Ureter (tissue), 1 donor: ENCODE measurements at regions not wholly inside any gene's neighbourhood (a gene's known extent, or its start where the extent isn't known, plus 50 kb on each side); places are given as distances from the start of the nearest gene placed in this dataset.

Experiments
- DNase-seq: peaks from one replicate; pipeline ENCODE4 v3.0.0-alpha.2; 2020; ENCODE audit warnings: low spot score
- donor health status: DM: yes; HTN: yes; CAD: no.

DNA sequence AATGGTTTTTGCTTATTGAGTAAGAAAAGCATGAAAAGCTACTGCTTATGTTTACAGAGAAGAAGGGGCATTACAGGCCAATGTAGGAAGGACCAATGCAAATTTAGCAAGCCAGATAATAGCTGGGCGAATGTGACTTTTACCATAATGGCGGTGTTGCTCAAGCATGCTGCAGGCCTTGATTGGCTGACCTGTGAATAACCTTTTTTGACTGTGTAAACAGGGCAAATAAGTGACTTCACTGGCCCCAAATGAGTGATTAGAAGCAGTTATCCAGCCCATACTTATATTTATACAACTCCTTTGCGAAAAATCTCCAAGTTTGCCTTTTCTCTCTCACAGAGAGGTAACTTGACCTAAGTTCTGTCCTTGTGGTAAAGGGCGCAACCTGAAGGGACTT lies 146.9 kb downstream of the SP3 start:
- DNase-seq, result no peak

DNA sequence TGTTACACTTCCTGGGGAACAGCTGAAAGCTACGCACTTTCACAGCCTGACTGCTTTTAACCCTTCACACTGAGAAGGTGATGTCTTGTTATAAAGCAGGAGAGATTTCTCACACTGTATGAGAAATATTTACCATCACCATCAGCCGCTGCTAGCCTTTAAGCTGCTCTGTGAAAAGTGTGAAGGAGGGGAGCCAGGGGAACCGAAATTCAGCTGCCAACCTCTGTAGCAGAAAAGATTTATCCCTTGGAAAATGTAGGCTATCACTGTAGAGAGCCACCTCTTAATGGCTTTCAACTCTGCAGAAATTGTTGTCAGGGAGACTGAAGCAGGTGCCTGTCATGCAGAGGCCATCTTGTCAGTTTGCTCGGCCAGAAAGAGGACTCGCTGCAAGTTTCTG lies 145.3 kb downstream of the SP3 start:
- no peak for DNase-seq

- no peak for DNase-seq
Measured at GRCh38 chr2:173821451-173821850, 143.7 kb downstream of the SP3 start.

DNA sequence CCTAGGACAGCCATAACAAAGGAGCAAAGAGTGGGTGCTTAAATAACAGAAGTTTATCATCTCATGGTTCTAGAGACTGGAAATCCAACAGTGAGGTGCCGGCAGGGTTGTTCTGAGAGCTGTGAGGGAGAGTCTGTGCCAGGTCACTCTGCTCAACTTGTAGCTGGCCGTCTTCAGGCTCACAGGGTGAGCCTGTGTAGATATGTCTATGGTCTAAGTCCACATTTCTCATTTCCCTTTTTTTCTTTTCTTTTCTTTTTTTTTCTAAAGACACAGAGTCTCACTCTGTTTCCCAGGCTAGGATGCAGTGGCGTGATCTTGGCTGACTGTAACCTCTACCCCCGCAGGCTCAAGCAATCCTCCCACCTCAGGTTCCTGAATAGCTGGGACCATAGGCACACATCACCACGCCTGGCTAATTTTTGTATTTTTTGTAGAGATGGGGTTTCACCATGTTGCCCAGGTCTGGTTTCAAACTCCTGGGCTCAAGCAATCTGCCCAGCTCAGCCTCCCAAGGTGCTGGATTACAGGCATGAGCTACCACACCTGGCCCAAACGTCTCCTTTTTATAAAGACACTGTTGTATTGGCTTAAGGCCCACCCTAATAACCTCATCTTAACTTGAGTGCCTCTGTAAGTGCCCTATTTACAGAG lies 142.2 kb downstream of the SP3 start:
- no peak for DNase-seq

DNA sequence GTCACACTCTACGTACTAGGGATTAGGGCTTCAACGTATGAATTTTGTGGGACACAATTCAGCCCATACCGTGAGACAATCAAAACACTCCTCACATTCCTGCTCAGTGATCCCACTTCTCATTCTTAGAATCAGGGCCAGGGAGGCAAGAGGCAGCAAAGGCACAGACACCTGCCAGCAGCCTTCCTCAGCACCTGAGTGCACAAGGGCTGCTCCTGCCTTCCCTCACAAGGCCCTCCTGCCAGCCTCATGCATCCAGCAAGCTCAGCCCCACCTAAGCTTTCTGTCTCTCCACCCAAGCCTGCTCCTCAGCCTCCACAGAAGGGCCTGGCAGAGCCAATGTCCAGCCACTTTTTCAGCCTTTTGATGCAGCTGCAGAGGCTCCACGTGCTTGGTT lies 141.6 kb downstream of the SP3 start:
- no peak for DNase-seq

DNA sequence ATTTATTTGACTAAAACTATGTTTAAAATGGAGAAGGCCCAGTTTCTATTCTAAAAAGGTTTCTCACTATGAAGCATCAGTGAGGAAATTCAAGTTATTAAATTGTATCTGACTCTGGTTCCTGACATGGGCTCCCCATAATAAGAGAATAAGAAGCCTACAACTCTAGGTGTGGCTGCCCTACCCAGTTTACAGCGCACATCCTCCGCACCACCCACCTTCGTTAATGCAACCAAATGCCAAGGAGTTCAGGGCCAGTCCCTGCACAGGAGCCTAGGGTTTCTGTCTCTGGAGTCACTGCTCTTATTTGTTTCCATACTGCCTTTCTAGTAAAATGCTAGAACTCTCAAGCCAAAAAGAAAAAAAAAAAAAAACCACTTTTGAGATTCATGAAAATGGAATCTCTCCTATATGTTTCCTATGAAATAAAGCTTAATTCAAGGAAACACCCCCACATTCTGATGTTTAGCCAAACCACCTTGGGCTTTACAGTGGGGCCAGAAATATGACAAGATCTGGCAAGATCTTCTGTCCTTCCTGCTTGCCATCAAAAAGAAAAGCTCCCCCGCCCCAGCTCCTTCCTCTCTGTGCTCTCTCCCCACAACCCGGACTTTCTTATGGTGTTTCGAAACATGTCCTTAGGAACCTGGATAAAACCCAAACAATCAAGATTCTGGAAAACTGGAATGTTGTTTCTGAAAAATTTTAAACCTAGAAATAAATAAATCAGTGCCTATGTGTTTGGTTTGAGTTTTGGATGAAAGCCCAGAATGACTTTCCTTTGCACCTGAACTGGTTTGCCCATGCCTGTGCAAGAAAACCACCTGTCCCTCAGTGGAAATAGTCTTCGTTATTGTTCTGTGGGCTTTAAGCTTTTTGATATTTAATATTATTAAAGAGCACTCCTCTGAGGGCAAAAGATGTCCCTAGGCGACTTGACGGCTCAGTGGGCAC lies 136.7 kb downstream of the SP3 start:
- DNase-seq, result no peak

DNA sequence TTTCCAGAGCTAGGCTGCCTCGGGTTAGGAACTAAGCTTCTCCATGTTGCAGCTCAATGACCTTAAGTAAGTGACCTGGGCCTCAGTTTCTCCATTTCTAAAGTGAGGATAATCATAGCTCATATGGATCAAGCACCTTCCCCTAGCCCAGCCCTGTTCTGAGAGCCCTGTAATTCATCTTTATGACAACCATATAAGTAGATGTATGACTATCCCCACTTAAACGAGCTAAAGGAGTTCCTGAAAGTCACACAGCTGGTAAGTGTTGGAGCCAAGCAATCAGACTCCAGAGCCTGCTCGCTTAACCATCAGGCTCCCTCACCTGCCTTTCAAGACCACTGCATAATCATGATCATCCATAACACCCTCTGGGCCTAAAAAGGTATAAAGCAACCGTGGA lies 135.4 kb downstream of the SP3 start:
- DNase-seq, result no peak

GRCh38 chr2:173830170-173830569 lies 135.0 kb downstream of the SP3 start:
- no peak for DNase-seq

- DNase-seq, result peak; percentile 68
Measured at GRCh38 chr2:173831312-173832229, 133.6 kb downstream of the SP3 start.

DNA sequence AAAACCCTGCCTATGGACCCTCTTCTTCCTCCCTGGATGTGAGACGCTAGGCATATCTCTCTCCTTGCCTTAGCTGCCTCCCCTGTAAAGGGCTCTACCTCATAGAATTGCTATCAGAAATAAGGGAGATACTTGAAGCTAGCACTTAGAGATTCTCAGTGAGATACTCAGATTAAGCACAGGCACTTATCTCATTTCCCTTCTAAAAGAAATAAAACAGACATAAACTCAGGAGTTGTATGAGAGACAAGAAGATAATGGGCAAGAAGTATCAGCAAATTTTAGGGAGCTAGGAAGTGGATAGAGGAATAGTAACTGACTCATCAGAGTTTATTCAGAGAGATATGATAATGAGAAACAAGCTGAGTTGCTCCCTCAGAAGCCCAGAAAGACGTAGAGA lies 131.0 kb downstream of the SP3 start:
- DNase-seq, result no peak

GRCh38 chr2:173835726-173836125 lies 129.4 kb downstream of the SP3 start:
- DNase-seq, result no peak

- DNase-seq, result no peak
Measured at GRCh38 chr2:173841110-173841509, 124.1 kb downstream of the SP3 start.

DNA sequence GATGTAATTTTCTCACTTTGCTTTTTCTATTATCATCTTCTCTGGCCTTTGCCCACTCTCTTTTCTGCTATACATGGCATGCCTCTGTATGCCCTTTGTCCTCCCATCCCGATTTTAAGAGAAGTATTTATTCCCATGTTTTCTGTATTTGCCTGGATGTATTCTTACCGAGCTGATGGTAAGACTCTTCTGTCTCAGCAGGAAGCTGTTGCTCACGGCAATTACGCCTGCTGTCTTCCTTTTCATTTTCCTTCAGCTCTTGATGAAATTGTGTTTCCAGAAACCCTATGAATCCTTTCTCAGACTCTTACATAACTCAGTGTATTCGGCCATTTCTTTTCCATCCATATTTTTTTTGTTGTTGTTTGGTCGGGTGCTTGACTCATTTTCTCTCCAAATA lies 121.6 kb downstream of the SP3 start:
- DNase-seq, result no peak

GRCh38 chr2:173851141-173851641 lies 114.0 kb downstream of the SP3 start:
- peak; percentile 75 for DNase-seq

- DNase-seq, result no peak
Measured at GRCh38 chr2:173854141-173854540, 111.0 kb downstream of the SP3 start.

DNA sequence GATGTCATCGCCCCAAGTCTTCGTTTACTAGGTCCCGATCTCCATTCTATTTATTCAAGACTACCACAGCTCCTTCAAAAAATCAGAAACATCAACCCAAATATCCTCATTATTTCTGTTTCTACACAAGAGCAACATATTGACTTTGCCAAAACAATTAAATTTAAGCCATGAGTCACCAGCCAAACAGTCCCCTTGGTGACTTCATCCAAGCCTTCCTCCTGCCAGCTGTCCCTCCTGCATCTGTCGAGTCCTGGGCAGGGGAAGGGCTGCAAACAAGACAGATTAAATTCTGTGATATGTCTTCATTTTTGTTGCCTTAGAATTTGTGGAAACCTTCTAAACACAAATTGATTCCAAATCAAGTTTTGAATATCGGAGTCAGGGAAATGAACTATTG lies 110.3 kb downstream of the SP3 start:
- no peak for DNase-seq

DNA sequence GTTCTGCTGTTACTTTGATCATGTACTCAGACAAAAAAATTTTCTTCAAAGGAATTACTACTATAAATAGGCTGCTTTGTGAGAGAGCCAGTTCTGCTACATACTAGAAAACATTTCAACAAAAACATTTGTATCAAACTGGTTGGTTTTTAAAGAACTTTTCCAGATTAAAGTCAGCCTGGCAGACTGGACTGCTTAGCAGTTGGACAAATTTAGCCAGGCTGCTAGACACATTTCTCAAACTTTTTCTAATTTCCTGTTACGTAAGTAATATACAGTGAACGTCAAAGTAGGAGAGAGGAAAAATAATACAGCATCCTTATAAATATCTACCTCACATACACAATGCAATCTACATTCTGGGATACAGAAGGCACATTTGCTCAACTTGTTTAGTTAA lies 109.5 kb downstream of the SP3 start:
- DNase-seq, result no peak
